H1 (cell line): ENCODE measurements at regions not wholly inside any gene's neighbourhood (a gene's known extent, or its start where the extent isn't known, plus 50 kb on each side); places are given as distances from the start of the nearest gene placed in this dataset.

Source experiments
- CREB1 ChIP-seq: IDR thresholded peaks from 2 replicates; pipeline ENCODE4 v1.6.1; 2012; ENCODE audit warnings: inconsistent platforms
- JUN ChIP-seq: IDR thresholded peaks from 2 replicates; pipeline ENCODE4 v1.6.1; 2011; ENCODE audit warnings: low read depth, mild to moderate bottlenecking, improper control_type of control experiment, low read length
- NANOG ChIP-seq: IDR thresholded peaks from 2 replicates; pipeline ENCODE4 v1.6.1; 2011; ENCODE audit warnings: low read length, low read depth, mild to moderate bottlenecking, inconsistent platforms; ENCODE audit not compliant: insufficient read depth, poor library complexity, severe bottlenecking
- NRF1 ChIP-seq: IDR thresholded peaks from 2 replicates; pipeline ENCODE4 v1.6.1; 2011; ENCODE audit warnings: mild to moderate bottlenecking, low read depth, low read length, improper control_type of control experiment
- RXRA ChIP-seq: IDR thresholded peaks from 2 replicates; pipeline ENCODE4 v1.6.1; 2011; ENCODE audit warnings: low read depth, mild to moderate bottlenecking, low read length, moderate library complexity; ENCODE audit not compliant: insufficient read depth
- SUZ12 ChIP-seq: fragments of 200-600 bp; sonication (generic); IDR thresholded peaks from 2 replicates; pipeline ENCODE4 v1.6.1; 2012; ENCODE audit warnings: mild to moderate bottlenecking, inconsistent platforms, low read length, moderate library complexity, mixed read lengths

DNA sequence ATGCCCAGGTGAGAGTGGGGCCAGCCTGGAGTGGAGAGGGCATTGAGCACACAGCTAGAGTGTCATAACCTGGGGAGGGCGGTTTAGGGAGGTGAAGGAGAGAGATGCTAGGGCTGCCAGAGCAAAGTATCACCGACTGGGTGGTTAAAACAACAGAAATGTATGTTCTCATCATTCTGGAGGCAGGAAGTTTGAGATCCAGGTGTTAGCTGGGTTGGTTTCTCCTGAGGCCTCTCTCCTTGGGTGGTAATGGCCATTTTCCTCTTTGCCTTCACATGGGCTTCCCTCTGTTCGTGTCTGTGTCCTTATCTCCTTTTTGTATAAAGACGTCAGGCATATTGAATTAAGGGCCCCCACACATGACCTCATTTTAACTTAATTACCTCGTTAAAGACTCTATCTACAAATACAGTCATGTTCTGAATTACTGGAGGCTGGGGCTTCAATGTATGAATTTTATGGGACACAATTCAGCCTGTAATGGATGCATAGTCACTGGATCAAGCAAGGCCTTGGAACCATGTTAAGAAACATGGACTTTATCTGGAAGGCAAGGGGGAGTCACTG, 118.6 kb upstream of the IL12B start (continued):
- TF ChIP-seq RXRA = no peak
- TF ChIP-seq JUN = no peak
- no peak for TF ChIP-seq NRF1
- TF ChIP-seq NANOG = no peak
- TF ChIP-seq CREB1 = no peak
- no peak for TF ChIP-seq SUZ12
